DMS114 treated with DMSO at 0.1 percent for 48 hours (cell line): ENCODE measurements at regions not wholly inside any gene's neighbourhood (a gene's known extent, or its start where the extent isn't known, plus 50 kb on each side); places are given as distances from the start of the nearest gene placed in this dataset.
A peak's percentile ranks its signal among the peaks of the same experiment; 100 is the strongest.

ENCODE experiments used
- DNase-seq: peaks from one replicate; lab custom pipeline; 2025; ENCODE audit not compliant: unreplicated experiment; lab: John Stamatoyannopoulos, UW

DNA sequence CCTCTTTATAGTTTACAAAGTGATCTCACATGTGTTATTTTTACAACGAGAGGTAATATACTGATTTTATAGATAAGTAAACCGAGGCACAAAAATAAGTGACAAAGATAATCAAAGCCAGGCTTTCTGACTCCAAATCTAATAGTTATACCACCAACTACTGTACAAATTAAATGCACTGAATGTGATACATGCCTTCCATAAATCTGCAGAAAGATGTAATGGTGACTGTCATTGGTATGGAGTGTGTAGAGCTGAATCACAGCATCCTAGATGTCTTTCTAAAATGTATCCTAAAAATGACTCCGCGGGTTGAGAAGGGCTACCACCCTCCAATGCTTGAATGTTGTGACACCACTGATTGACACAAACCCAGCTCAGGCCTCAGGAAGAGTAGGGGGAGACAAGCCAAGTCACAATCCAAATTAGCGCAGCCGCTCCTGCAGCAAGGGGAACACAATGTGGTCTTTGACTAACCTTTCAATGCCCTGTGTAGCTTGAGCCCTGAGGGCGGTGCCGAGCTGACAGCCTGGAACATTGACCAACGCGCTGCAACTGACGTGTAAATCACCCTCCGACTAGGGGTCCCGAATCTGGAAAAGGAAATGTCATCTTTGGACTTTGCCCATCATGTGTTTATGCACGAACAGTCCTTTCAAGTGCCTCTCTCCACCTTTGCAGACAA, 136.8 kb downstream of the OLIG3 start:
- DNase-seq: no peak

DNA sequence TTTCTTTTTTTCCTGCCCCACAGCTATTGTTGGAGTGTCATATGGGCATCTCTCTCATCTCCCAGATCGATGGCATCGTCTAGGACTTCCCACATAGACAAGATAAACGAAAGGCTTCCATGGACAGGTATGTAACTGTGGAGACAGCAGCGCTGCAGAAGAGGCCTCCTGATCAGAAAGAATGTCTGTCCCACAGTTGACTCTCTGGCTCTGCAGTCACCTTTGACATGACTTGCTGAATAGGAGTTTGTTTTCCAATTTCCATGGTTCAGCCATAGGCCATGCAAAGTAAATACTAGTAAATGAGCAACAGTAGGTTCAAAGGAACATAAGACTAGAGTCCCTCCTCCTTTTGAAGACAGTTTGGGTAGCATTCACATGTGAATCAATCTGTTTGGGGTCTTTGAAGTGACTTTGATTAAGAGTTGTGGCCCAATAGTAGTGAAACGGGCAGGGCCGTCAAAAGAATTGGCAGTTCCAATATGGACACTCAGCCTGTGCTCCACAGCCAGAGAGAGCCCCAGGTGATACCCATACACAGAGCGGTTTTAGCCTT, 134.7 kb upstream of the IFNGR1 start:
- no peak for DNase-seq

DNA sequence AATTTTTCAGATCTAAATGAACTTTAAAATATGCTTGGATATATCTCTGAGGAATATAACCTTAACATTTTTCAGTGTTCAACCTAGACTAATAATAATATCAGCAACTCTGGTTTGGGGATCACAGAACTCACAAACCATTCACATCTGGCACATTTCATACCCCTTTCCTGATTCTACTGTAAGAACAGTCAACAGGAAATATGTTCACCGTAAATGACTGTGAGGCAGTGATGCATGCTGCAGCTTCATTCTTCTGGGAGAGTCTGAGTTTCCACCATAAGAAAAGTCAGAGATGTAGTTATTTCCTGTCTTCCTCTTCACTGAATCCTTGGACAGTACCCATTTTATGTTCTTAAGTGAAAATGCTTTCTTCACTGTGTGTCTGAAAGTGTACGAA, 134.2 kb upstream of the IFNGR1 start:
- no peak for DNase-seq

DNA sequence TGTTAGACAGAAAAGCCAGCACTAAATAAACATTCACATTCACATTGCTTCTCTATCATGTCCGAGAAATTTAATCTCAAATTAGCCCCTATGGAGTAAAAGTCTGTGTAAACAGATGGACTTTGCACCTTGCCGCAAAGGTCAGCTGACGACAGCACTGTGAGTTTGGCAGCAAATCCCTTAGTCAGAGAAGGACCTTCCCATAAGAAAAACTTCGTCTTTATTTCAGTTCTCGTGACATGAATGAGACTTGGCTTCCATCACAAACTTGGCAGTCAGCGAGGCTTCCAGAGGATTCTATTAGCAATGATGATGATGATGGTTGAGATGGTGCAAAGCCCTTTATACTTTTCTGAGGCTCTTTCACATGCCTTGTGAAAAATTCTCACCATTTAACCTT, 133.7 kb upstream of the IFNGR1 start:
- no peak for DNase-seq

DNA sequence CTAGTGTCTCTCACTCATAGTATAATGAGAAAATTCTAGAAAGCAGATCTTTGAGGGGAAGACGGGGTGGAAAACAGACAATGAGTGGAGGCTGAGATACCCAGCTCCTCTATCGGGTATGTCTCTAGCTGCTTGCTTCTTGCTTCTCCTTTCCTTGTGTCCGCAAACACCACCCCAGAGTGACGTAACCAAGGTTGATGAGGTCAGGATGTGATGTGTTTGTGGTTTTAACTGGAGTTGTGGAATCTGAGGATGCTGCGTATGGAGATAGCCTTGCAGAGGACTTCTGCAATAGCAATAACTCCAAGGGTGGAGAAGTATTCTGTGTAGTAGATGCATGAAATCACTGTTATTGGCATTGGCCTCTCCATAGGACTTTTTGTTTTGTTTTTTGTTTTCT, 132.7 kb upstream of the IFNGR1 start:
- DNase-seq: no peak

DNA sequence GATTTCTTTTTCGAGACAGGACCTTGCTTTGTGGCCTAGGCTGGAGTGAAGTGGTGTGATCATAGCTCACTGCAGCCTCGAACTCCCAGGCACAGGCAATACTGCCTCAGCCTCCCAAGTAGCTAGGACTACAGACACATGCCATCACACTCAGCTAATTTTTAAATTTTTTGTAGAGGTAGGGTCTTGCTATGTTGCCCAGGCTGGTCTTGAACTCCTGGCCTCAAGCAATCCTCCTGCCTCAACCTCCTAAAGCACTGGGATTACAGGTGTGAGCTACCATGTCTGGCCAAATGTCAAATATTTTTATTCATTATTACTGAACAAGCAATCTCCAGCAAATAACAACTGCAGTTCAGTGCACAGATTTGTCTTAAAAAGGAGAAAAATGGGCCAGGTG, 131.7 kb upstream of the IFNGR1 start:
- no peak for DNase-seq

DNA sequence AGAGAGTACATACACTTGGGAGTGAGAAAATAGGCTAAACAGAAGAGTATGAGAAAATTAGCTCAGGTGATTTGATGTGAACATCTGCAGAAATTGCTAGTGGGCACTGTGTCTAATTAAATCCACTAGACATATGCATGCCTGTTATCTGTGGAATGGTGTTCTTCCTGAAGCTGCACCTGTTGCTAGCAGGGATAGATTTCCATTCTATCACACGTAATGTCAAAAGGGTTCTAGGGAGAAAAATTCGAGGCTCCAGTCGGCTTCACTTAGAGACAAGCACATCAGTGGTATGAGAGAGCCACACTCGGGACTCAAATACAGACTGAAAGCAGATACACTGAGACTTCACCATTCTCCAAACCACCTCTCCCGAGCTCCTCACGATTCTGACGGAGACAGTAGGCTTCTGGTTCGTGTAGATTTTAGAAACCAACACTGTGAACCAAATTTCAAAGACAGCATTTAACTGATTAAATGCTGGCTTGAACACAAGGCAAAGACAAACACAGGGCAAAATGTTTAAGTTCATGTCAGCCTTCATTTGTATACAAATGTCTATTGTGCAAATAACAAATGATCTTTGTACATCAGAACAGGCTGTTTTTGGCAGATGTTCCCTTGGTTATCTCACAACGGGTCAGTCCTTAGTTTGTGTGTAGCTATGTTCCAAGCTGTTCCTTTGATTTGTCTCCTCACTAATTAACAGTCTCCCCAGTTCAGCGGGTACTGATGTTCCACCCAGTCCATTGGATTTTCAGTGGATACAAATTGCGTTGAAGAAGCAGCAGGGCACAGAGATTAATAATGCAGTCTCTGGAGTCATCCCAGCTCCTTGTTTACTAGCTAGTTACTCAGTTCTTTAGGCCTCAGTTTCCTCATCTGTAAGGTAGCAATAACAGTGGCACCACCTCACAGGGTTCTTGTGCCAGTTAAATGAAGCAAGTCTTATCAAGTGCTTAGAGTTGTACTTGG, 131.0 kb upstream of the IFNGR1 start:
- no peak for DNase-seq

DNA sequence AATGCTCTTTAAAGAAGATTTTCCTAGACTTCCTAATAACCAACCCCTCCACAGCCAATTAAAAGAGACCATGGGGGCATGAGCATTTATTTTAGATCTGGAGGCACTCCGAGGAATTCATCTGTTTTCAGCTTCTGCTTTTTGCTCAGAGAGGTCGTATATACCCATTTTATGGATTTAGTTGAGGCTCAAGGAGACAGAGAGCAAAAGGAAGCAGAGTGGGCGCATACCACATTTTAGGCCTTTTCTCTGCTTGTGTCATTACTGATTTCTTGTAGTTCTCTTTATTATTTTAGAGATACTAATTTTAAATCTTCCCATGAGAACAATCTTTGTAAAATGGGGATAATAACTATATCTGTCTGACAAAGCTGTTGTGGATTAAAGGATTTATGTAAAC, 129.6 kb upstream of the IFNGR1 start:
- no peak for DNase-seq

DNA sequence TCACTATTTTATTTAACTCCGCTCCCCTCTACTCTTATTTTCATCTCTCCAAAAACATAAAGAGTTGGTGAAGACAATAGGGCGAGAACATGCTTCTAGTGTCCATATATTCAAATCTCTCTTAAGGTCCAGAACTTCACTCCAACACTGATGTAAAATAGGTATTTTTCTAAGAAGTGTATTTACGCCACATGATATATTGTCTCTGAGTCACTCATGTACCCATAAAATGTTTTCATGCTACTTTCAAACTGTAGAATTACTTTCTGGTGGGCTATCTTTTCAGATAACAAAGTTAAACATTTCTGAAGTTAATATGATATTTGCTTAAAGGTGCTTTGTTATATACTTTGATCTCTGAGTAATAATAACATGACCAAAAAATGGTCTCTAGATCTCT, 124.1 kb upstream of the IFNGR1 start:
- no peak for DNase-seq

DNA sequence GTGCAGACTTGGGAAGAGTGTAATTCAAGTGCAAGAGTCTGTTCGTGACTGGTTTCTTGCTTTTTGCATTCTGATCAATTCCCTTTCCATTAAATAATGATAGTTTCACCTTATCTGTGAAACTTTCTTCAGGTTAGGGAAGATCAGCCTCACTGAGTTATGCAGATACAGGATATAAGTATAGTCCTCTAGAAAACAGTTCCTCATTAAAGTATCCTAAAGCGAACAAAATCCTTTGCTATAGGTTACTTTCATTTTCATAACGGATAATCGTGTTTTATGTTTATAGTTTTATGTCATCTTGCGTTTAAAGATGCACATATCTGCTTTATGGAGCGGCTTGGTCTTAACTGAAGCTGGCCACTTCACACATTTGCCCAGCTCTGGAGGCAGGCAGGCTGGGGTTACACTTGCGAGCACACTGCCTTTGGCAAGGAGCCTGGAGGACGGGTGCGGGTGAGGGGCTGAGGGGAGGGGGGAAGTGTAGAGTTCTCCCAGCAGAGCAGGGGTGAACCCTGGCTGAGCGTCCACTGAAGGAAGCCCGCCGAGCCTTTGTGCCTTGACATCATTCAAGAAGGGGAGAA, 123.5 kb upstream of the IFNGR1 start:
- no peak for DNase-seq

DNA sequence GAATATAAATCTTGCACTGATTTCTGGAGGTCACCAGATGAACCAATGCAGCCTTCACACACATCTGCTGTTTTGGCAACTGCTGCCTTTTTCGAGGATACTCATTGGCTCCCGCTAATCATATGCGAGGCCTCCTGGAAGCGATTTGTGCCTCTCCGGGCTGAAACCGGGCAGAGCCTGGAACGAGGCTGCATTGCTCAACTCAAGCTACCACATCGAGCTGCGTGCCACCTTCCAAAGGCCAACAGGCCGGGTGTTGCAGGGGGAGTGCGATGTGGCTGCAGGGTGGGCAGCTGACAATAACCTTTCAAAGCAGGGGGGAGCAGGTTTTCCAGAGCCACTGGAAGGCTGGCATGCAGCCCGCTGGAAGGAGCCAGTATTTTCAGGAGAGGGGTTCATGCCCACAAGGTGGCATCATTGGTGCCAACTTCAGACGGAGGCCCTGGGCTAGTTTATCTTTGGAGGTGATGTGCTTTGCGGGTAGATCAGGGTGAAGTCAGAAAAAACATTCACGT, 122.6 kb upstream of the IFNGR1 start:
- DNase-seq: peak; percentile 5

DNA sequence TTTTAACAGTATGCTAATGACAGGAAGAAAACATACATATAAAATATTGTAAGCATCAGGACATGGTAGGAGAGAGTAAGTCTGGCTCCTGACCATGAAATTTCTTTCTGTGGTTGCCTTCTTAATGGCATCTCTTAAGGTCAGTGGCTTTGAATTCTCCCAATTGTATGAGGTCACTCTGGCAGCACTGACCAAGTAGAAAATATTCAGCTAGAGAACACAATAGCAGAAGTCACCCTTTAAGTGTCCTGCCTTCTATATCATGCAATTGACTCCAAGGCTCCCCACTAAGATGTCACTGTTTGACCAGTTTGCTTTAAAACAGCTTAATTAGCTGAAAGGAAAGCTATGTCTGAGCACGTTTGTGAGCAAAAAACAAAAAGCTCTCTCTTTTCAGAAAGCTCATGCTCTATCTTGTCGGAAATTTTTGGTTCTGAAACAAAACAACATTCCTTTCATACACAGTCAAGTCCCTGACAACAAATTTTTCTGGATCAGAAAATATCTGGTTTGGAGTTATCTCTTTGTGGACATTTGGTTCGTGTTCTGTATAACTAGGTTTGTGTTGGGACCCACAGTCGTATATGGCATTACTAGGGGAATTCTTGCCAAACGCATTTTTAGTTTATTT, 120.9 kb upstream of the IFNGR1 start:
- no peak for DNase-seq

DNA sequence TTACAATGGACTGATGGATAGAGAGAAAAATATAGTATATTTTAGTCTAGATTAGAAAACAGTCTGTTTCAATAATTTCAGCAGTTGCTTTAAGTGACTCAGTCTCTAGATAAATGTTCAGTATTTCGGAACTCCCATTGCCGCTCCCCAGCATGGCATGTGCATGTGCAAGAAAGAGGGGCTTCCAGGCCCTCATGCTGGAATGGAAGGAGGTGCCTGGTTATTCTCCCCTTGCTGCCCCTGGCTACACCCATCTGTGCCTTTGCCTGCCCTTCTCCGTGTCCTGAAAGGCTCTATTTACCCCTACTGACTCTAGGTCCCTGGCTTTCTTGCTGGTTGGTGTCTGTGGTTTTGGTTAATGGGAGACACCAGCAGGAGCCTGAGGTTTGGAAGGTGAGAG, 115.7 kb upstream of the IFNGR1 start:
- DNase-seq: no peak

DNA sequence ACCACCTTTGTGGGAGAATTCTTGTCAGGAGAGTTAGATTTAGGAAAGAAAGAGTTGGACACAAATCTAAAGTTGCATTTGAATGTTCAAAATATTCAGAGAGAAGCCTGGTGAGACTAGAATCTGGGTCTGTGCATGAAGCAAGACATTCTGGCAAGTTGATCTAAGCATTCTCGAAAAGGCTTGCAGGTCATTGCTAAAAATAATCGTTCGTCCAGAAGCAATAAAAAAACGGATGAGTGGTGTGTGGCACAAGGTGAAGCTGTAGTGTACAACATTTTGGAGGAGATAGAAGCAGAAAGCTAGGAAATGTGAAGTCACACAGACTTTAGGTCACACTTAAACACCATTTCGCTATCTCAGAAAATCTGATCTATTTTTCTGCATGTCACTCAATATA, 114.9 kb upstream of the IFNGR1 start:
- no peak for DNase-seq

DNA sequence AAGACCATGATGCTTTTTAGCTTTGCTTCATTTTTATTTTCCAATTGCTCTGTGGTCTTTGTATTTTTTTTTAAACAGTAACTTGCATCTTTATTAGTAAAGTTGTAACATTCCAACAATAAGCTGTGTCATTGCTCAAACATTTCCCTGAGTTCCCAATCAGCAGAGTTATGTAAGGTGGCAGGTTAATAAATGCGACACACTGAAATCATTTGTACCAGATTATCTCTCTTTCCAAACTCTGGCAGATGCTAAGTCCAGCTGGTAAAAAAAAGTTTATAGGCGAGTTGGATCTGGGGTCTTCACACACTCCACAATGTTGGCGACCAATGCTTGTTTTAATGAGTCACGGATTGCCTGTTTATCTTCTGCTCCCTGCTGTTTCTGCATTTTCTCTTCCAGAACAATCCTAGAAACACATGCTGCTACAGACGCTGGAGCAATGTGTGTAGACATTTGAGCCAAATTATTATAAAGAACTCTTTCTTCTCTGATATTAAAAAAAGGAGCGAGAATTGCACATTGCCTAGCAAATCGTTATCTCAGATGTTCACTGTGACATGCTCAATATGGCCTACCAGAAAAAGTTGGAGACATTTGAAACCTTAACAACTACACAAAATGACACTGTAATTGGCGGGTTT, 113.6 kb upstream of the IFNGR1 start:
- DNase-seq: no peak

DNA sequence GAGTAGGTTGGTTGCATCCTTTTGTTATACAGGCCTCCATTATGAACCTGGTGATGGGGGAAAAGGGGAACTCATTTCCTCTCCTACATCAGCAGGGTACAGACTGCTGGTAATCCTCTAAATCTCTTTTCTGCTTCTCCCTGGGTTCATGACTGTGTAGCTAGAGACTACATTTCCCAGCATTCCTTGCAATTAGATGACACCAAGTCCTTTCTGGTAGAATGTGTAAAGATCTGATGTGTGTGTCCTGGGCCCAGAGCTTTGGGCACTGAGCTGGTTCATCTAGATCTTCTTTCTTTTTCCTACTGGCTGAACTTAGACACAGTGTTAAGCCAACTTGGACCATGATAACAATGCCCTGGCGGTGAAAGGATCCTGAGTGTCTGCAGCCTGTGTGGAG, 104.7 kb upstream of the IFNGR1 start:
- no peak for DNase-seq

DNA sequence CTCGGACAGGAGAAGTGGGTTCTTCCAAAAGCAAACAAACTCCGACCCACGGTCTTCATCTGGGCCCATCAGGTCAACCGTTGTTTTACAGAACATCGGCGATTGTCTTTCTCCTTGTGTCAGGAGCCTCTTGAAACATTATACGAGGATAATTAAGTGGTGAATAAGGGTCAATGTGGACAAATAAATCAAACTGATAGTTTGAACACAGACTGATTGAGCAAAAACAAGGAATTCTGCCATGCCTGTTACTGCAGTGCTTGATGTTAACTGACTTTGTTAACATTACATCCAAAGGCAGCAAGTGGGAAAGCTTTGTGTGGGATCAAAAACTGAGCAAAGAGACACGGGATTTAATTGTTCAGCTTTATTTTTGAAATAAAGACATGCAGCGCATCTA, 101.1 kb upstream of the IFNGR1 start:
- no peak for DNase-seq

DNA sequence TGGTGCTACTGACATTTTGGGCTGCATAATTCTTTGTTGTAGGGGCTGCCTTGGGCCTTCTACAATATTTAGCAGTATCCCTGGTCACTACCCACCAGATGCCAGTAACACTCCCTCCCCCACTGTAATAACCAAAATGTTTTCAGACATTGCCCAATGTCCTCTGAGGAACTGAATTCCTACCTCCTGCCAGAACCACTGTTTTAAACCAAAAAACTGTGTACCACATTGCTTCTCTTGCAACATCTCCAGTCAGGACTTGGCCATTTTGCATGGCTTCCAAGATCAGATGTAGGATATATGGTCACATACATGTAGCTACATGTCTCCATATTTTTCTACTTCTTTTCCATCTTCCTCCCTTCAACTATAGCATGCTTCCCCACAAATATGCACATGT, 97.4 kb upstream of the IFNGR1 start:
- no peak for DNase-seq

DNA sequence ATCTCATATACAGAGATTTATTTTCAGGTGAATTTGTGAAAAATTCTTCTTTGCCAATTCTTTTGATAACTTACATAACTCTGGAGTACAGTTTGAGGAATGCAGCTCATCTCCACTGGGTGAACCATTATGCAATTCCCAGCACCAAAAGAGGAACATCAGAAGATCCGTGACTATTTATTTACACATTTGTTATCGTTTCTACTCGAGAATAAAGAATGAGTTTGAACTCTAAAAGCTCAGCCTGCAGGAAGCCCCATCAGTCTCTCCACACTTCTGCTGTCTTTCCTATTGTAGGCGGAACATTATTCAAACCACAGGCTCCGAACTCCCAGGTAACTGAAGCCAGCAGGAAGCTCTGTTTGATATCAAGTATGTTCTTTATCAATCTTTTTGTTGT, 95.9 kb upstream of the IFNGR1 start:
- no peak for DNase-seq
